ENCODE measurements at regions not wholly inside any gene's neighbourhood (a gene's known extent, or its start where the extent isn't known, plus 50 kb on each side); places are given as distances from the start of the nearest gene placed in this dataset.

- peak; percentile 49 for DNase-seq (ENCODE audit: low spot score)
- no peak overlapping the region for H3K27ac ChIP-seq (ENCODE audit: low read depth in 1 of 2, low read length in 2 of 2)
- H3K4me1 ChIP-seq (ENCODE audit: control insufficient read depth in 4 of 4, insufficient read depth in 4 of 4, low read length in 3 of 4): no peaks in the 10 kb centered on the region
- WGBS: 2% methylated on average over 78 of the region's 78 CpGs
- peaks cover 0 to 5% (median 0%) of the 10 kb centered on the region in 4 donors for H3K27me3 ChIP-seq (ENCODE audit: control insufficient read depth in 4 of 4, insufficient read depth in 4 of 4, low read length in 3 of 4)
- H3K9me3 ChIP-seq (ENCODE audit: control insufficient read depth in 4 of 4, low read length in 3 of 4): no peaks in the 10 kb centered on the region
- TF ChIP-seq HNF4G (IDR thresholded peaks at IDR 0.05) (no peak), ATF3 (IDR thresholded peaks at IDR 0.05) (no peak), RXRA (IDR thresholded peaks at IDR 0.05) (no peak), SP1 (IDR thresholded peaks at IDR 0.05) (no peak), RAD21 (IDR thresholded peaks at IDR 0.05) (no peak), FOXA2 (IDR thresholded peaks at IDR 0.05) (no peak), YY1 (IDR thresholded peaks at IDR 0.05) (no peak)
- H3K36me3 ChIP-seq (ENCODE audit: control insufficient read depth in 4 of 4, insufficient read depth in 3 of 4, low read depth in 1 of 4, low read length in 3 of 4): no peaks in the 10 kb centered on the region
- H3K4me3 ChIP-seq (ENCODE audit: low read depth in 1 of 3, low read length in 3 of 3): peak overlapping the region in 2 of 3 donors; percentile 17 to 64
- no peak overlapping the region for H3K9ac ChIP-seq (ENCODE audit: low read depth in 1 of 2, low read length in 2 of 2)
Observed at GRCh38 chr9:33676746-33677505, 118.4 kb upstream of the PRSS3 start.

- TF ChIP-seq CTCF (IDR thresholded peaks at IDR 0.05; ENCODE audit: low read depth, low read length, missing input control): no peak
- no peak for TF ChIP-seq HNF4G (IDR thresholded peaks at IDR 0.05)
- no peak for TF ChIP-seq TAF1 (conservative IDR thresholded peaks at IDR 0.05)
- no peak for TF ChIP-seq NR2F2 (IDR thresholded peaks at IDR 0.05)
- no peak for TF ChIP-seq HNF4A (conservative IDR thresholded peaks at IDR 0.05)
- TF ChIP-seq EGR1 (IDR thresholded peaks at IDR 0.05; ENCODE audit: low read depth in 2 of 2): no peak
- no peak for TF ChIP-seq GABPA (IDR thresholded peaks at IDR 0.05 in 1 of 2, conservative IDR thresholded peaks at IDR 0.05 in 1 of 2)
- TF ChIP-seq ZBTB33 (IDR thresholded peaks at IDR 0.05): no peak
- TF ChIP-seq RAD21 (IDR thresholded peaks at IDR 0.05): no peak
- no peak for TF ChIP-seq SP1 (IDR thresholded peaks at IDR 0.05)
- no peak for TF ChIP-seq RXRA (IDR thresholded peaks at IDR 0.05)
- no peak for TF ChIP-seq JUND (IDR thresholded peaks at IDR 0.05)
- no peak for TF ChIP-seq ATF3 (IDR thresholded peaks at IDR 0.05)
- Histone ChIP-seq H3K9ac (ENCODE audit: low read depth in 1 of 2, low read length in 2 of 2) (no peak overlapping the region), H3K9me3 (ENCODE audit: control insufficient read depth in 4 of 4, low read length in 3 of 4) (no peaks in the 10 kb centered on the region), H3K4me3 (ENCODE audit: low read depth in 1 of 3, low read length in 3 of 3) (peak overlapping the region in 1 of 3 donors; percentile 64), H3K27ac (ENCODE audit: low read depth in 1 of 2, low read length in 2 of 2) (no peak overlapping the region), H3K4me1 (ENCODE audit: control insufficient read depth in 4 of 4, insufficient read depth in 4 of 4, low read length in 3 of 4) (no peaks in the 10 kb centered on the region), H3K36me3 (ENCODE audit: control insufficient read depth in 4 of 4, insufficient read depth in 3 of 4, low read depth in 1 of 4, low read length in 3 of 4) (no peaks in the 10 kb centered on the region), H3K27me3 (ENCODE audit: control insufficient read depth in 4 of 4, insufficient read depth in 4 of 4, low read length in 3 of 4) (peaks cover 0 to 7% (median 2%) of the 10 kb centered on the region in 4 donors)
- no peak for DNase-seq (ENCODE audit: low spot score)
- WGBS: 56% methylated on average over 3 of the region's 3 CpGs
Observed at GRCh38 chr9:33677506-33677809, 117.9 kb upstream of the PRSS3 start.
